Stimulated activated CD4-positive, alpha-beta T cell treated with anti-CD3 and anti-CD28 coated beads, Interleukin-15, amount 100 ng/mL, for 1 hour (primary cell): ENCODE measurements at regions not wholly inside any gene's neighbourhood (a gene's known extent, or its start where the extent isn't known, plus 50 kb on each side); places are given as distances from the start of the nearest gene placed in this dataset.
A peak's percentile ranks its signal among the peaks of the same experiment; 100 is the strongest.
"Not testable (repeated sequence)": the region's sequence is repeated elsewhere in the genome, so short reads cannot be mapped to it uniquely, and the experiment has no call there.

ENCODE experiments used
- DNase-seq, 2 donors: peaks; one replicate each; pipeline ENCODE4 v3.0.0-alpha.2; 2020; ENCODE audit warnings: low read depth in 1 of 2, low spot score in 1 of 2

- DNase-seq = not testable (repeated sequence)
Observed at GRCh38 chr17:21550031-21550430, 142.3 kb upstream of the KCNJ18 start.

DNA sequence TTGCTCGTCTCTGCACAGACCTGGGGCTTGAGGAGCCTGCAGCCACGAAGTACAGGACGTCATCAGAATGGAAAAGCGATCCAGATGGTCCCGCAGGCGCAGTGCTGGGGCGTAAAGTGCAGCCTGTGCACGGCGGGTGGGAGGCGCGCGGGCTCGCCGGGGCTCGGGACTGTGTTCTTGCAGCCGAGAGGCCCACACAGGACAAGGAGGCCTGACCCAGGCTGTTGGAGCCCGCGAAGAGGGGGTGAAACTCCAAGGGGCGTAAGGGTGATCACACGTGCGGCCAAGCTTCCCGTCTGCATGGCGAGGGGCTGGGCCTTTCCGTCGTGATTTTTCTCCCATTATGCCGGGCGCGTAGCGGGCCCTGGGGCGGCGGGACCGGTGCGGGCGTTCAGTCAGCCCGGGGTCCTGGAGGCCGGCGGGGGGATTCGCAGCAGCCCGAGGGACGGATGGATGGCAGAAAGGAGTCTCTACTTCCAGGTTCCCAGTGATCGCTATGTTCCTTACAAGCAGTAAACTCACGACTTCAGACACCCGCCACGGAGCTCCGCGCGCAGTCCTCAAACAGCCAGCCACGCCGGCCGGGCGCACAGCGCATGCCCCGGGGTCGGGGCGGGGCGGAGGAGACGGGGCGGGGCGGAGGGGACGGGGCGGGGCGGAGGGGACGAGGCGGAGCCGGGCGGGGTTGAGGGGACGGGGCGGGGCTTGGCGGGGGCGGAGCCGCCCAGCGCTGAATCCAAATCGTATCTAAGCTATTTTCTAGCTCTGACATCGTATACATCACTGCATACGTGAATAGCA is 141.0 kb upstream of the KCNJ18 start:
- peak; percentile 72 to 81 for DNase-seq

- DNase-seq = not testable (repeated sequence)
Observed at GRCh38 chr17:21558921-21559320, 133.4 kb upstream of the KCNJ18 start.

DNA sequence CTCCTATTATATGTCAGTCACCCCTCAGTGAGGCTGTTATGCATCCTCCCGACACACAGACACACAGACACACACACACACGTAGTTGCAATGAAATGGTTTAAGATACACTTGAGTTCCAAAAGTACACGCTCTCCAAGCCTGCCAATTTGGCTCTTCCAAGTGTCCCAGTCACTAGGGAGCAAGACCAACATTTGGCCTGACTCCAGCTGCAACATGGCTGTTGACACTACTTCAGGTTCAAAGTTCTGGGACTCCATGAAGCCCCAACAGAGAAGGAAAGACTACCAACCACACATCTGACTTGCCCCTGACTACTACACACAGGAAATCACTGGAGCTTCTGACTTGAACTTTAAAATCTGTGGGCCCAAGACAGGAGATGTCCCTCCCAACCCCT is 128.1 kb upstream of the KCNJ18 start:
- DNase-seq = no peak

GRCh38 chr17:21564757-21565156 is 127.6 kb upstream of the KCNJ18 start:
- not testable (repeated sequence) for DNase-seq

- not testable (repeated sequence) for DNase-seq
Observed at GRCh38 chr17:21570427-21570826, 121.9 kb upstream of the KCNJ18 start.

DNA sequence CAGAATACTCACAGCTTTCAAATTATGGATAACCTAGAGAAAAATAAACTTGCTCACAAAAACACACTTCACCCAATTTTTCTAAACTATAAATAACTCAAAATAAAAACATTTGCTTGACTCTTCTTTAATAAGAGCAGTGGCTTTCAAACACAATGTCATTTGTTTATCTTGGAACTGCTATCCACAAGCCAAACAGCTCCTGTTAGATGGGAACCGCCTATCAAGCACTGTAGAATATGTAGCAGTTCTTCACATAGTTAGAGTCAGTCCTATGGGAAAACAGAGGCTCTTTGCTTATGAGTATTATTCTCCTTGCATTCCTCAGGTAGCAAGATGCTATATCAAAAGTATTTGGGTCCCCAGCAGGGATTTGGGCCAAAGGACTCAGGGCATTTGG is 120.2 kb upstream of the KCNJ18 start:
- DNase-seq = not testable (repeated sequence)

DNA sequence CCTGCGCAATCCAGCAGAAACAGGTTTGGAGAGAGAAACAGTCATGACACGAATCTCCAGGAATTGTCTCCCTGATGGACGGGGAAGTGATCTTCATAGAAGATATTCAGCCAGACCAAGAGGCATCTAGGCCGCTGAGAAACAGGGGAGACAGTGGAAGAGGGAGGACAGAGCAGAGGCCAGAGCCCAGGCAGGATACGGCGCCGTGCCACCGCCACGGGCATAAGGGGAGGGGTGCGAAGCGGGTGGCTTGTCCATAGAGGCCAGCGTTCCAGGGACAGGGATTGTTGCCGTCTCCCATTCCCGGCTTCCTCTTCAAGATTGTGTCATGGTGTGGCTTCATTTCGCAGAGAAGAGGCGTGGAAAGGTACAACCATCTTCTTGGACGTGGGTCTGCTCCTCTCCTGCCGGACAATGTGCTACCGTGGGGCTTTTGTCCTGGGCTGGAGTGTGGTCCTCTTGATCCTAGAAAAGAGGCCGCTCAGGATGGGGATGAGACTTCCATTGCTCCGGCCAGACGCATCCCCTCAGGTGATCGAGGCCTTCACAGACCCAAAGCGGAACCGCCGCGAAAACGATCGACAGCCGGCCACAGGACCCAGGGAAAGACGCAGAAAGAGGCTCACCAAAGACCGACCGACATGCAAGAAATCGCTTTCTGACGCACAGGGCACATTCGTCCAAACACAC is 118.9 kb upstream of the KCNJ18 start:
- not testable (repeated sequence) for DNase-seq

DNA sequence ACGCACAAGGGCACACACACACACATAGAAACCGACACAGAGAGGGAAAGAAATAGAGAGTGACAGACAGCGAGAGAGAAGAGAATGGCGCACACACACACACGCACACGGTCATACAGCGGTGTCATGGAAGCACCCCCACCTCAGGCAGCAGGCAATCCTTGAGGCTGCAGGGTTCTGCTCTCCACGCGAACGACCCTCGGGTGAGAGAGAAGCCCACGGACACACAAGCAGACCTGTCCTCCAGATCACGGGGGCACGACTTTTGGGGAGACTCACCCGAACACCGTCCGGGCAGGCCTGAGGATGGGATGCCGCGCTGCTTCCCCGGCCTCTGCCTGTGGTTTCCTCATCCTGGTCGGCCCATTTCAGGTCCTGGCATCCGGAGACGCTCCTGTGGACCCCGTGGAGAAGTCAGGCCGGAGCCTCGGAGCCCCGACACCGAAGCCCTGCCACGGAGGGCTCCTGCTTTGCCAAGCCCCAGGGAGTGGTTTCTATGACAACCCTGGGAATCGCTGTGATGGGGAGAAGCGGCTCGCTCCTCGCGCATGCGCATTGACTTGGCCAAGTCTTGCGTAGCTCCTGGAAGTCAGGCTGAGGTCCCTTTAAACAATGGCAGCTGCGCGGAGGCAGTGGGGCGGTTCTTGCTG is 118.2 kb upstream of the KCNJ18 start:
- peak in 1 of 2 donors; percentile 33 for DNase-seq

DNA sequence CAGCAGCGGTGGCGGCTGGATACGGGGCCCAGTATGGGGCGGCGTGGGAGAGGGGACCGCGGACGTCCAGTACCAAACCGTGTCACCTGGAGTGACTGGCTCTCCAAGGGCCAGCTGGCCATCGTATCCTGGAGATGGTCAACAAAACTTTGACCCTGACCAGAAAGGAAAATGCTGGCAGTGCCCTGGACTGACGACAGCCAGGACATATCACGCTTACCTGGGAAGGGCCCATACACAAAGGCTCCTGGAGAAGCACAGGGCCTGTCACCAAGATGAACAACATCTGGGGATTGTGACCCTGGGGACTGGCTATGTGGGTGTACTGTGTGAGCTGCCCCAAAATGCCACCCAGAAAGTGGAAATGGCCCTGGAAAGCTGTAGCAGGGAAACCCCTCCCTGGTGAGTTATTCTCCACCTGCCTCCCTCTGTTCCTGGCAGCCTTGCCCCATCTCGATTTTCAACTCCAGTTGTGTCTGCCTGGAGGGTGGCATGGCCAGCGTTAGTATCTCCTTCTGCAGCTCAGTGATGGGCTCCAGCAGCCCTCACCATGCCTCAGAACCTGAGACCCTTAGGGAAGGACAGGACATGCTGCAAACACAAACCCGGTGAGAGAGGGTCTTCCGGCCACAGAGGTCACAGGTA is 117.6 kb upstream of the KCNJ18 start:
- not testable (repeated sequence) for DNase-seq

GRCh38 chr17:21578783-21579182 is 113.5 kb upstream of the KCNJ18 start:
- not testable (repeated sequence) for DNase-seq

GRCh38 chr17:21592774-21593173 is 99.5 kb upstream of the KCNJ18 start:
- DNase-seq = no peak

- DNase-seq = not testable (repeated sequence)
Observed at GRCh38 chr17:21593452-21594105, 98.7 kb upstream of the KCNJ18 start.

GRCh38 chr17:21595086-21595485 is 97.2 kb upstream of the KCNJ18 start:
- DNase-seq = no peak

DNA sequence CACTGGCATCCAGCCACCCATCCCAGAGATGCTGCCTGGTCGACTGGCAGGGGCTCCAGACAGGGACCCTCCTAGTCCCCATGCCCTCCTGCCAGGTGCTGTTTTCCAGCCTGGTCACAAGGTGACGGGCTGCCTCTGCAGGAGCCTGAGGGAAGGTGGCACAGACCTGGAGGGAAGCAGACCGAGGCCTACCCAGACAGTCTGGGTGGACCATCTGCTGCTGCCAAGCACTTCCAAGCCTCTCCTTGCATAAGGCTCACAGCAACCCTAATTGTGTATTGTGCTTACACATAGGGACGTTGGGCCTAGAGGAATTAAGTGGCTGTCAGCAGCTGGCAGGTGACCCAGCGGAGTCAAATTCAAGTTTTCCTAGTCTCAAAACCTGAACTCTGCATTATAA is 90.1 kb upstream of the KCNJ18 start:
- DNase-seq = no peak

GRCh38 chr17:21603292-21603691 is 89.0 kb upstream of the KCNJ18 start:
- not testable (repeated sequence) for DNase-seq

GRCh38 chr17:21611443-21611842 is 80.9 kb upstream of the KCNJ18 start:
- not testable (repeated sequence) for DNase-seq

DNA sequence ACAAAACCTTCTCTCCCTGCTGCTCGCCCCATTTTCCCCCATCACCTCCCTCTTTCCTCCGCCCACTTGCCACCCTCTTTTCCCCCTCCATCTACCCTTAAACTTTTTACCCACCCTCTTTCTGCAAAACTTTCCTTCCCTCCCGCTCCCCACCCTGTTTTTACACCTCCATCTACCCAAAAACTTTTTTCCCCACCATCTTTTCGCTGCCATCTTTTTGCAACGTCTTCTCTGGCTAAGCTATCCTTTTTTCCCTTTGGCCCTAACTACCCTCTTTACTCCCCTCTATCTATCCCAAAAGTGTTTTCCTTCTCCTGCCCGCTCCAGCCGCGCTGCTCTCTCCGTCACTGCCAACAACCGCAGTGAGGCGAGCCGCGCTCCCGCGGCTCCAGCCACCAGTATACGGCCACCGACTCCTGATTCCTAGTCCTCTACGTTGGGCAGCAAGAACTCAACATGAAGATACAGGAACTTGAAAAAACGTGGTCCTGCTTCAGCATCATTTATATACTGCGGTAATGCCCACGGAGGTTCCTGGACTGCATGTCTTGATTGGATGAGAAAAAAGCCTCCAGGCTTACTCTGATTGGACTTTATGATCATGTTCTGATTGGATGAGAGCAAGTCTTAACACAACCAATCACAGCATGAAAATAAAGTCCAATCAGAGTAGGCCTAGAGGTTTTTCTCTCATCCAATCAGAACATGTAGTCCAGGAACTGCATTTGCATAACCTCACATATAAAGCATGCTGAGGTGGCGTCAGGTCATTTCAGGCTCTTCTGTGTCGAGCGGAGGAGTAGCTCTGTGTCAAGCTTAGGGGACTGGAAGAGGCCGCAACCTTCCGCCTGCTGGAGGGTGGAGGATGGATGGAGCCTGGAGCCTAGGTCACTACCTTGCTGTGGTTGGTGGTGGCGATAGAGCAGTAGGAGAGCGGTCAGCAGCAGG is 79.9 kb upstream of the KCNJ18 start:
- not testable (repeated sequence) for DNase-seq

DNA sequence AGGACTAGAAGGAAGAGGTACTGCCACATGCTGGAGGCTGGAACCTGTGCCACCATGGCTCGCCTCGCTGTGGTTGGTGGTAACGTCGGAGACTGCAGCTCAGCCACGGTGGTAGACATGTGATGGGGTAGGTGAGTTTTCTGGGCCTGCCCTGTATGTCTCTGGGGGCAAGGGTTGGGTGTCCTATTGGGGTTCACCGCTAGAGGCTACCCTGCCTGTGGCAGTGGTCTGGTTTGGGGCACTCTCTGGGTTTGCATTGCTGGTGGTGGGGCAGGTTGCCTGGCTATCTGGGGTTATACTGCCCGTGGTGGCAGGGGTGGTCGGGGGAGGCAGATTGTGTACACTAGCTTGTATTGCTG is 79.3 kb upstream of the KCNJ18 start:
- no peak for DNase-seq

GRCh38 chr17:21626987-21627386 is 65.3 kb upstream of the KCNJ18 start:
- not testable (repeated sequence) for DNase-seq
